GM12878 (cell line): ENCODE measurements at regions not wholly inside any gene's neighbourhood (a gene's known extent, or its start where the extent isn't known, plus 50 kb on each side); places are given as distances from the start of the nearest gene placed in this dataset.

ENCODE experiments used
- ATAC-seq: fragments of 200-7000 bp; cut with Tn5 transposase; 3 replicates; pipeline ENCODE4 v1.9.1; 2020; ENCODE audit warnings: mild to moderate bottlenecking, moderate library complexity
- BruUV-seq: library from RNA; stranded (reverse); fragments of 400-500 nt; replicated peaks from 2 replicates; lab custom pipeline; 2021; lab: Mats Ljungman, UMichigan
- CTCF ChIA-PET: fragments of 300-600 bp; sonication (Branson Sonifier 250); formaldehyde crosslinking; extraction: SDS; loops from one replicate; lab custom pipeline; 2021; ENCODE audit warnings: inconsistent platforms; lab: Yijun Ruan, JAX
- POLR2A ChIA-PET: fragments of 350-600 bp; formaldehyde crosslinking; extraction: SDS; loops from one replicate; lab custom pipeline; 2021; ENCODE audit warnings: inconsistent platforms; lab: Charles Lee
- RAD21 ChIA-PET: fragments of 300-600 bp; sonication (Branson Sonifier 250); formaldehyde crosslinking; loops from one replicate; lab custom pipeline; 2023; ENCODE audit warnings: antibody characterized with exemption; ENCODE audit not compliant: unreplicated experiment; lab: Charles Lee
- SMC1A ChIA-PET: fragments of 300-600 bp; sonication (Branson Sonifier 250); formaldehyde crosslinking; loops from one replicate; lab custom pipeline; 2023; ENCODE audit not compliant: unreplicated experiment, uncharacterized antibody; lab: Charles Lee
- DNase-seq: peaks from one replicate; pipeline ENCODE4 v3.0.0-alpha.2; 2011; ENCODE audit warnings: low read depth, low spot score
- FAIRE-seq: peaks from 3 replicates; lab custom pipeline; 2011; peaks lifted over from hg19 to GRCh38; lab: Jason Lieb, UNC
- H2AFZ ChIP-seq: 2 replicates; pipeline ENCODE4 v1.6.0; 2011; ENCODE audit warnings: low read depth, low read length, control low read depth; ENCODE audit not compliant: control insufficient read depth
- H3K27ac ChIP-seq: 2 replicates; pipeline ENCODE4 v1.5.1; 2011; ENCODE audit warnings: control low read depth; ENCODE audit not compliant: control insufficient read depth, insufficient read depth
- H3K27me3 ChIP-seq, 2 experiments: replicated peaks in 1 of 2; 2 replicates each; pipeline versions ENCODE4 v1.6.0 to v1.6.1; 2011; ENCODE audit warnings: low read length in 1 of 2; ENCODE audit not compliant: control insufficient read depth in 2 of 2, insufficient read depth in 2 of 2
- H3K36me3 ChIP-seq, 2 experiments: 2 replicates each; pipeline ENCODE4 v1.5.1; 2011; ENCODE audit warnings: low read length in 1 of 2; ENCODE audit not compliant: control insufficient read depth in 2 of 2, insufficient read depth in 2 of 2
- H3K4me1 ChIP-seq: 2 replicates; pipeline ENCODE4 v1.6.1; 2011; ENCODE audit warnings: mild to moderate bottlenecking, low read length, moderate library complexity, mixed read lengths; ENCODE audit not compliant: control insufficient read depth, insufficient read depth
- H3K4me2 ChIP-seq: 2 replicates; pipeline ENCODE4 v1.6.0; 2011; ENCODE audit warnings: control low read depth; ENCODE audit not compliant: control insufficient read depth, insufficient read depth
- H3K4me3 ChIP-seq: fragments of 200-600 bp; sonication (generic); 2 replicates; pipeline ENCODE4 v1.5.1; 2016
- H3K79me2 ChIP-seq: 2 replicates; pipeline ENCODE4 v1.6.0; 2011; ENCODE audit warnings: low read length; ENCODE audit not compliant: control insufficient read depth, insufficient read depth
- H3K9ac ChIP-seq: 2 replicates; pipeline ENCODE4 v1.8.0; 2011; ENCODE audit warnings: low read length, control low read depth, mixed read lengths; ENCODE audit not compliant: control insufficient read depth, insufficient read depth
- H3K9me3 ChIP-seq: replicated peaks from 3 replicates; pipeline ENCODE4 v1.5.1; 2011; ENCODE audit warnings: mild to moderate bottlenecking, low read length; ENCODE audit not compliant: control insufficient read depth, insufficient read depth
- H4K20me1 ChIP-seq: 2 replicates; pipeline ENCODE4 v1.6.0; 2011; ENCODE audit not compliant: control insufficient read depth, insufficient read depth
- FOS ChIP-seq: IDR thresholded peaks from 3 replicates; pipeline ENCODE4 v1.6.1; 2011; ENCODE audit warnings: borderline replicate concordance; ENCODE audit not compliant: insufficient read length; ENCODE audit errors: extremely low read depth
- HDAC6 ChIP-seq: fragments of 200-600 bp; sonication (generic); IDR thresholded peaks from one replicate; pipeline ENCODE4 v1.8.0; 2017; ENCODE audit warnings: antibody characterized with exemption; ENCODE audit not compliant: unreplicated experiment
- RUNX3 ChIP-seq: IDR thresholded peaks from 2 replicates; pipeline ENCODE4 v1.6.1; 2012; ENCODE audit warnings: low read length, inconsistent platforms
- SMAD1 ChIP-seq: fragments of 450-650 bp; IDR thresholded peaks from 2 replicates; pipeline ENCODE4 v1.6.1; 2018; ENCODE audit warnings: mild to moderate bottlenecking, low read depth; ENCODE audit not compliant: partially characterized antibody
- TARDBP ChIP-seq: IDR thresholded peaks from 2 replicates; pipeline ENCODE4 v1.6.1; 2016; ENCODE audit warnings: borderline replicate concordance
- WGBS: methylation state at CpG from one replicate; pipeline ENCODE4 v1.1.6; 2016; ENCODE audit warnings: low lambda C conversion rate; ENCODE audit not compliant: insufficient replicate concordance, insufficient coverage; ENCODE audit errors: missing lambda C conversion rate; 5-methylcytosine and 5-hydroxymethylcytosine counted together
- in situ Hi-C: fragments of 300-500 bp; cut with MboI; formaldehyde crosslinking; loops from 9 replicates; pipeline ENCODE4 v1.14.3; 2018; ENCODE audit warnings: mixed read lengths
- intact Hi-C: fragments of 100-400 bp; cut with micrococcal nuclease; formaldehyde crosslinking; loops from one replicate; pipeline ENCODE4 v1.14.2; 2022; ENCODE audit not compliant: unreplicated experiment
- TF ChIP-seq, protein P1 (sequence below): IDR thresholded peaks from 2 replicates; pipeline ENCODE4 v1.6.1; 2011; ENCODE audit warnings: low read depth, mild to moderate bottlenecking, low read length, moderate library complexity, borderline replicate concordance; ENCODE audit errors: extremely low read depth

GRCh38 chr12:45547822-45548221 is 181.7 kb upstream of the ARID2 start (continued):
- TF ChIP-seq SMAD1 (no peak), HDAC6 (no peak)

GRCh38 chr12:45548426-45548825 is 181.1 kb upstream of the ARID2 start:
- no peak for FAIRE-seq
- Histone ChIP-seq H3K79me2 (no peaks in the 10 kb centered on the region), H3K36me3 (no peaks in the 10 kb centered on the region), H3K9ac (no peak overlapping the region), H4K20me1 (no peaks in the 10 kb centered on the region), H3K4me2 (no peak overlapping the region), H3K27me3 (no peaks in the 10 kb centered on the region; a peak in 1 of 4 replicates), H3K9me3 (no peaks in the 10 kb centered on the region), H3K27ac (no peak overlapping the region), H3K4me1 (no peaks in the 10 kb centered on the region), H3K4me3 (no peak overlapping the region), H2AFZ (no peak overlapping the region)
- TF ChIP-seq TARDBP, result no peak
- TF ChIP-seq, protein P1, sequence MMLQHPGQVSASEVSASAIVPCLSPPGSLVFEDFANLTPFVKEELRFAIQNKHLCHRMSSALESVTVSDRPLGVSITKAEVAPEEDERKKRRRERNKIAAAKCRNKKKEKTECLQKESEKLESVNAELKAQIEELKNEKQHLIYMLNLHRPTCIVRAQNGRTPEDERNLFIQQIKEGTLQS, result no peak
- no peak for TF ChIP-seq RUNX3
- no peak for TF ChIP-seq FOS
- intact Hi-C loops (loop anchor here (5.0 to 10.0 kb wide), 2 partner anchors 366 to 376 kb away; no protein-coding TSS in a partner anchor), in situ Hi-C loops (no loop called here)
- no TSS peak for BruUV-seq
- POLR2A ChIA-PET, result interaction anchor here (0.7 kb wide), 1 partner anchor 418 kb away, joined by 3 read pairs; no protein-coding TSS in a partner anchor
- 49% methylated on average over 4 of the region's 4 CpGs for WGBS
- no peak for DNase-seq
- RAD21 ChIA-PET, result interaction anchor here (0.8 to 1.4 kb wide), 2 partner anchors 196 to 274 kb away, joined by 3 read pairs; no protein-coding TSS in a partner anchor
- CTCF ChIA-PET, result interaction anchor here (1.1 to 6.9 kb wide), 5 partner anchors 83 to 346 kb away, joined by 3 to 109 read pairs (median 6); no protein-coding TSS in a partner anchor
- ATAC-seq, result no peak
- SMC1A ChIA-PET, result interaction anchor here (0.8 to 2.2 kb wide), 2 partner anchors 11 to 199 kb away, joined by 3 to 5 read pairs; no protein-coding TSS in a partner anchor
